Activated CD4-positive, alpha-beta T cell treated with anti-CD3 and anti-CD28 coated beads, Interleukin-2, amount 10 ng/mL, durations not matched to agents 24 days and 14 days (primary cell): ENCODE measurements at regions not wholly inside any gene's neighbourhood (a gene's known extent, or its start where the extent isn't known, plus 50 kb on each side); places are given as distances from the start of the nearest gene placed in this dataset.
"Not testable (repeated sequence)": the region's sequence is repeated elsewhere in the genome, so short reads cannot be mapped to it uniquely, and the experiment has no call there.

ENCODE experiments used
- DNase-seq: peaks from one replicate; pipeline ENCODE4 v3.0.0; 2022
- H3K27ac Mint-ChIP-seq: one replicate; pipeline ENCODE4 v1.8.0; 2022; ENCODE audit warnings: mild to moderate bottlenecking, mixed read lengths
- H3K27me3 Mint-ChIP-seq: one replicate; pipeline ENCODE4 v1.8.0; 2022; ENCODE audit warnings: mixed read lengths
- H3K36me3 Mint-ChIP-seq: one replicate; pipeline ENCODE4 v1.8.0; 2022; ENCODE audit warnings: low read depth, mild to moderate bottlenecking, mixed read lengths
- H3K4me1 Mint-ChIP-seq: one replicate; pipeline ENCODE4 v1.8.0; 2021; ENCODE audit warnings: mixed read lengths
- H3K4me3 Mint-ChIP-seq: one replicate; pipeline ENCODE4 v1.8.0; 2022; ENCODE audit warnings: mild to moderate bottlenecking, moderate library complexity, mixed read lengths
- H3K9me3 Mint-ChIP-seq: one replicate; pipeline ENCODE4 v1.8.0; 2021; ENCODE audit warnings: mixed read lengths
- intact Hi-C: fragments of 100-400 bp; cut with micrococcal nuclease; formaldehyde crosslinking; loops from one replicate; pipeline ENCODE4 v1.15.1; 2023

DNA sequence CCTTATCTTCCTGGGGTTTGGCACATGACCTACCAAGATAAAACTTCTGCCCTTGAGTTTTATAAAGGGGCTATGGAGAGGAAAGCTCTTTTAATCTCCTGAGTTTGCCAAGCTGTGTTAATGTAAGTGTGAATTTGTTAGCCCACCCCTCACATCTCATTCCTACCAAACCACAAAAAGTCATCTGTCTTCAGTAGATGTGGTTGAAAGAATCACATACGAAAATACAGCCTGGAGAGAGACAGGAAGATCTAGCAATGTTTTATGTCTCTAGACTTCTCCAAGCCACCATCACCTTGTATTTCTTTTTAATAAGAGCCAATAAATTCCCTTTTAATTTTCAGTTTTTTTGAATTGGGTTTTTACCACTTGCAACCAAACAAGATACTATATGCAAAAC lies 68.9 kb upstream of the ZNF280D start:
- H3K4me3 Mint-ChIP-seq = no peak overlapping the region
- DNase-seq = no peak
- peaks cover 2% of the 10 kb centered on the region for H3K27me3 Mint-ChIP-seq
- no peaks in the 10 kb centered on the region for H3K36me3 Mint-ChIP-seq
- intact Hi-C loops = no loop called here
- no peaks in the 10 kb centered on the region for H3K9me3 Mint-ChIP-seq
- H3K27ac Mint-ChIP-seq = no peak overlapping the region
- H3K4me1 Mint-ChIP-seq = peaks cover 6% of the 10 kb centered on the region

DNA sequence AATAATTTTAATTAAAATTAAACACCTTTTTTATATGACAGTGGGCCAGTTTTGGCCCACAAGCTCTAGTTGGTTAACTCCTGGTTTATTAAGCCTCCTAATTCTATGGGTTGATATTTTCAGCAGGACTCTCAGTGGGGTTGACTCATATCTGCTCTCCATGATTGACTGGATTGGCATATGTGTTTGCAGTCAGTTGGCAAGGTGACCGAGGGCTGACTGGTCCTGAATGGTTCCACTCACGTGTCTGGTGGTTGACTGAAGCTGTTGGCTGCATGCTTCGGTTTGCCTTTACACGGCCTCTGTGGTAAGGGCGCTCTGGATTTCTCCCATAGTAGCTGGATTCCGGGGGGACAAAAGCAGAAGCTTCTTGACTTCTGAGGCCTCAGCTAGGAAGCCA lies 65.3 kb upstream of the ZNF280D start:
- peak overlapping the region; percentile 50 for H3K27ac Mint-ChIP-seq
- H3K36me3 Mint-ChIP-seq = no peaks in the 10 kb centered on the region
- intact Hi-C loops = no loop called here
- no peak overlapping the region for H3K4me3 Mint-ChIP-seq
- DNase-seq = no peak
- H3K9me3 Mint-ChIP-seq = peaks cover 6% of the 10 kb centered on the region
- peaks cover 2% of the 10 kb centered on the region for H3K27me3 Mint-ChIP-seq
- no peaks in the 10 kb centered on the region for H3K4me1 Mint-ChIP-seq

DNA sequence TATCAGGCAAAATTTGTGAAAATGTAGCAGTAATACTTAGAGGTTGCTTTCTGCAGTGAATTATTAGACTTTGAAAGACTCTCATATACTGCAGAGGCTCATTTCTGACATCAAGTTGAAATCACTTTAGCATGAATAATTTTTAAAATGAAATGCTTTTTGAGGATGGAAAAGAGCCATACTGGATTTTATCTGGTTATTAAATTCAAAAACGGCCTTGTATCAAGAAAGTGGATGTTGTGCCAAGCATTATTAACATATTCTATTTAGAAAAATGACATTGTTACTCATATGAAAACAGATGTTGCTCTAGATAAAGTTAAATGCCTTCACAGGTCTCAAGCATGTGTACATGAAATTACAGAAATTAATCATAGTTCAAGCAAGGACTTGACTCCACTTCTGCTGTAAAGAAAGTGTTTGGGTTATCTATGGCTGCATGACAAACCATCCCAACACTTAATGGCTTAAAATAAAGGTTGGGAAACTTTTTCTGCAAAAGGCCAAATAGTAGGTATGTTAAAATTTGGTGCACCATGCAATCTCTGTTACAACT lies 64.5 kb upstream of the ZNF280D start:
- Mint-ChIP-seq H3K4me1 (no peaks in the 10 kb centered on the region), H3K9me3 (peaks cover 6% of the 10 kb centered on the region), H3K27ac (no peak overlapping the region), H3K4me3 (no peak overlapping the region), H3K27me3 (peaks cover 2% of the 10 kb centered on the region), H3K36me3 (no peaks in the 10 kb centered on the region)
- intact Hi-C loops = no loop called here
- DNase-seq = no peak

DNA sequence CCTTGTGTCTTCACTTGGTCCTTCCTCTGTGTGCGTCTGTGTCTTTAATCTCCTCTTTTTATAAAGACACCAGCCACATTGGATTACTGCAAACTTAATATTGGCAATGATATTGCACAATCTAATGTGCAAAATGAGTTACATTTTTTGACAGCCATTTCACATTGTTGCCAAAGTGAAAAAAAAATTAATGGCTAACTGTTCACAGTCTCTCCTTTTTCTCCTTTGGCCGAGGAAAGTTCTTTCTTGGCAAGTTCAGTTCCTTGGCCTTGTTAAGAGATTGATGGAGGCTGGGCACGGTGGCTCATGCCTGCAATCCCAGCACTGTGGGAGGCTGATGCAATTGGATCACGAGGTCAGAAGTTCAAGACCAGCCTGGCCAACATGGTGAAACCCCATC lies 62.2 kb upstream of the ZNF280D start:
- Mint-ChIP-seq H3K4me1 (no peaks in the 10 kb centered on the region), H3K27me3 (no peaks in the 10 kb centered on the region), H3K27ac (no peak overlapping the region), H3K9me3 (peaks cover 17% of the 10 kb centered on the region), H3K4me3 (no peak overlapping the region), H3K36me3 (no peaks in the 10 kb centered on the region)
- intact Hi-C loops = no loop called here
- DNase-seq = no peak

DNA sequence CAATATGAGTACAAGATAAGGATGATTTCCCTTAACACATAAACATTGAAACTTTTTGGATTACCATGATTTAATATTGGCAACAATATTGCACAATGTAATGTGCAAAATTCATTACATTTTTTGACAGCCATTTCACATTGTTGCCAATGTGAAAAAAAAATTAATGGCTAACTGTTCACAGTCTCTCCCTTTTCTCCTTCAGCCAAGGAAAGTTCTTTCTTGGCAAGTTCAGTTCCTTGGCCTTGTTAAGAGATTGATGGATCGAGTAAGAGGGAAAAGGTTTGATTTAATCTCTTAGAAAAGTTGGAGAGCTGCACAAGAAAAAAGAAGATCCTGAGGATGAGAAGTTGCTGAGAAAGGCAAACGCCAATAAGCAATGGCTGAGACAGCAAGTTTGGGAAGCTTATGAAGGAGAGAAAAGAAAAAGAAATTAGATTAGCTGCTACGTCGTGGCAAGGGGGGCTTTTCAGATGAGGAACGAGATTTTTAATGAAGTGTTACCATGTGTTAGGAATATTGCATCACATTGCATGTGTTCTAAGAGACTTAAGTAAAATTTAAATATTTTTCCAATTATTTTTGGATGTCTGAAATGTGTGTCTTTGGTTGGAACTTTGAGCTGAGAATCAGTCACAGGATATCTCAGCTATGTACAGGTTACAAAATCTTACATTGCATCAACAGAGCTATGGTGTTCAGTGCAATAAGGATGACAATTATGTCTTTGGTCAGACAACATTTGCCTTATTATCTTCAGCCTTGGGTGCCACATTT lies 61.4 kb upstream of the ZNF280D start:
- H3K36me3 Mint-ChIP-seq = peaks cover under 1% of the 10 kb centered on the region
- DNase-seq = no peak
- no peak overlapping the region for H3K27ac Mint-ChIP-seq
- no peaks in the 10 kb centered on the region for H3K27me3 Mint-ChIP-seq
- intact Hi-C loops = no loop called here
- H3K4me1 Mint-ChIP-seq = no peaks in the 10 kb centered on the region
- H3K4me3 Mint-ChIP-seq = no peak overlapping the region
- peaks cover 18% of the 10 kb centered on the region for H3K9me3 Mint-ChIP-seq

DNA sequence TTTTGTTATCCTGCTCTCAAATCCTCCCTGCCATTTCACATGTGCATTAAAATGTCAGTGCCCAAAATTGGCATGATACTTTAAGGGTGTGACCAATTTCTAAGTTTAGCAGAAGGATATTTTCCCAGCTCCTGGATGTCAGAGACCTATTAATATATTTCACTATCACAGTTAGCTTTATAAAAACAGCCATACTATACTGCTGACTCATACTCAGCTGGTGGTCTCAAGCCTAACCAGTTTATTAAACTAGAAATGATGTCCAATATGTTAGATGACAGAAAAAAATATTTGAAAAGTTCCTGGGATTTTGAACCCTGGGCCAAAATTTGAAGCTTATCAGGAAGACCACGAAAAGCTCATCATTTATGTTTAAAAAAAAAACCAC lies 60.9 kb upstream of the ZNF280D start:
- H3K4me1 Mint-ChIP-seq = no peaks in the 10 kb centered on the region
- no peak for DNase-seq
- H3K27me3 Mint-ChIP-seq = no peaks in the 10 kb centered on the region
- H3K4me3 Mint-ChIP-seq = no peak overlapping the region
- H3K9me3 Mint-ChIP-seq = peaks cover 21% of the 10 kb centered on the region
- intact Hi-C loops = no loop called here
- peaks cover 3% of the 10 kb centered on the region for H3K36me3 Mint-ChIP-seq
- no peak overlapping the region for H3K27ac Mint-ChIP-seq

DNA sequence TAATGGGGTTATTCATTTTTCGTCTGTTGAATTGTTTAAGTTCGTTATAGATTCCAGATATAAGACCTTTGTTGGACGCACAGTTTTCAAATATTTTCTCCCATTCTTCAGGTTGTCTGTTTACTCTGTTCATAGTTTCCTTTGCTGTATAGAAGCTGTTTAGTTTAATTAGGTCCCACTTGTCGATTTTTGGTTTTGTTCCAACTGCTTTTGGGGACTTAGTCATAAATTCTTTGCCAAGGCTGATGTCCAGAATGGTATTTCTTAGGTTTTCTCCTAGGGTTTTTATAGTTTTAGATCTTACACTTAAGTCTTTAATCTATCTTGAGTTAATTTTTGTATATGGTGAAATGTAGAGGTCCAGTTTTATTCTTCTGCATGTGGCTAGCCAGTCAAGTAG lies 58.9 kb upstream of the ZNF280D start:
- Mint-ChIP-seq H3K9me3 (peaks cover 21% of the 10 kb centered on the region), H3K27ac (no peak overlapping the region), H3K4me3 (no peak overlapping the region), H3K4me1 (peaks cover 2% of the 10 kb centered on the region), H3K27me3 (no peaks in the 10 kb centered on the region), H3K36me3 (peaks cover 10% of the 10 kb centered on the region)
- intact Hi-C loops = no loop called here
- DNase-seq = no peak

DNA sequence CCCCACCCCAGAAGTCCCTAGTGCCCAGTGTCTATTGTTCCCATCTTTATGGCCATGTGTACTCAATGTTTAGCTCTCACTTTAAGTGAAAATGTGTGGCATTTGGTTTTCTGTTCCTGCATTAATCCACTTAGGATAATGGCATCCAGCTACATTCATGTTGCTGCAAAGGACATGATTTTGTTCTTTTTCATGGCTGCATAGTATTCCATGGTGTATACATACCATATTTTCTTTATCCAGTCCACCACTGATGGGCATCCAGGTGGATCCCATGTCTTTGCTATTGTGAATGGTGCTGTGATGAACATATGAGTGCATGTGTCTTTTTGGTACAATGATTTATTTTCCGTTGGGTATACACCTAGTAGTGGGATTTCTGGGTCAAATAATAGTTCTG lies 58.2 kb upstream of the ZNF280D start:
- H3K9me3 Mint-ChIP-seq = peaks cover 21% of the 10 kb centered on the region
- H3K27ac Mint-ChIP-seq, H3K4me3 Mint-ChIP-seq, H3K27me3 Mint-ChIP-seq, DNase-seq, H3K36me3 Mint-ChIP-seq, H3K4me1 Mint-ChIP-seq, intact Hi-C loops: not testable (repeated sequence)

DNA sequence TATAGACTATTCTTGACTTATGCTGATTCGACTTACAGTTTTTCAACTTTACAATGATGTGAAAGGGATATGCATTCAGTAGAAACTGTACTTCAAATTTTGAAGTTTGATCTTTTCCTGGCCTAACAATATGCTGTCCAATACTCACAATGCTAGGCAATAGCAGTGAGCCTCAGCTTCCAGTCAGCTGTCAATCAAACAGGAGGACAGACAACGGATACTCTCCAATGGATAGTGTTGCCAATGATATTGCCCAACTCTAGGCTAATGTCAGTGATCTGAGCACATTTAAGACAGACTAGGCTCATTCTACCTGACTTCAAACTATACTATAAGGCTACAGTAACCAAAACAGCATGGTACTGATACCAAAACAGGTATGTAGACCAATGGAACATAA lies 55.0 kb upstream of the ZNF280D start:
- H3K9me3 Mint-ChIP-seq = peaks cover 20% of the 10 kb centered on the region
- intact Hi-C loops = loop anchor here (5.0 to 10.0 kb wide), 2 partner anchors 56 to 544 kb away; partner anchors contain the start of genes RFX7 and ZNF280D

DNA sequence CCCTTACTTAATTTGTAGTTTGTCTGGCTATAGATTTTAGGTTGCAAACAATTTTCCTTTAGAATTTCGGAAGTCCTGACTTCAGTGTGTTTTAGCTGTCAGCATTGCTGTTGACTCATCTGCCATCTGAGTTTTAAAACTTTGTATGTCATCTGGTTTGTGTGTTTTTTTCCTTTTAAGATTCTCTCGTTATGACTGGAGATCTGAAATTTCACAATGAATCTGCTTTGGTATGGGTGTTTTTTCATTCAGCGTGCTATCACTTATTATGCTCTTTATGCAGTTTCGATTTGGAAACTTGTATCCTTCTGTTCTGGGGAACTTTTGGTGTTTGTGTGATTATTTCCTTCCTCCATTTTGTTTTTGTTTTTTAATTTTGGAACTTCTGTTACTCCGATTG lies 53.7 kb upstream of the ZNF280D start:
- Mint-ChIP-seq H3K4me3 (peak overlapping the region; percentile 42), H3K36me3 (peaks cover 12% of the 10 kb centered on the region), H3K9me3 (peaks cover 13% of the 10 kb centered on the region), H3K4me1 (peaks cover 15% of the 10 kb centered on the region), H3K27me3 (no peaks in the 10 kb centered on the region), H3K27ac (peak overlapping the region; percentile 74)
- DNase-seq = no peak
- intact Hi-C loops = loop anchor here (1.0 to 10.0 kb wide), 5 partner anchors 18 to 542 kb away; partner anchors contain the start of genes RFX7, TCF12 and ZNF280D

More for the DNA sequence above, 55.0 kb upstream of the ZNF280D start:
- DNase-seq = no peak
- Mint-ChIP-seq H3K27me3 (no peaks in the 10 kb centered on the region), H3K4me1 (peaks cover 13% of the 10 kb centered on the region), H3K36me3 (peaks cover 10% of the 10 kb centered on the region), H3K4me3 (no peak overlapping the region), H3K27ac (no peak overlapping the region)

DNA sequence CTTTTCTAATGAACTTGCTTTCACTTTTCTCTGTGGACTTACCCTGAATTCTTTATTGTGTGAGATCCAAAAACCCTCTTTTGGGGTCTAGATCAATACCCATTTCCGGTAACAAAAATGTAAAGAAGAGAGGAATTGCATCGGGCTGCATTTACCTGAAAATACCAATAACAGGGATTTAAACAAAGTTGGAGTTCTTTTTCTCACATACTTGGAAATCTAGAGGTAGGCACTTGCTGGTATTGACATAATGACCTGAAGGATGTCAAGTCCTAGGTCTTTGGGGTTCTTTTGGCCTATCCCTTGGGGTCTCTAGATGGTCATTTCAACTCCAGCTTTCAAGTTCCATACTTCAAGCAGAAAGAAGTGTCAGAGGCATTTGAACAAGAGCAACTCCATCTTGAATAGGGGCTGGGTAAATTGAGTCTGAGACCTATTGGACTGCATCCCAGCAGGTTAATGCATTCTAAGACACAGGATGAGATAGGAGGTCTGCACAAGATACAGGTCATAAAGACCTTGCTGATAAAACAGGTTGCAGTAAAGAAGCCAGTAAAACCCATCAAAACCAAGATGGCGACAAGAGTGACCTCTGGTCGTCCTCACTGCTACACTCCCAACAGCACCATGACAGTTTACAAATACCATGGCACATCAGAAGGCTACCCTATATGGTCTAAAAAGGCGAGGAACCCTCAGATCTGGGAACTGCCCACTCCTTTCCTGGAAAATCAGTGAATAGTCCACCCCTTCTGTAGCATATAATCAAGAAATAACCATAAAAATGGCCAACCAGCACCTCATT lies 50.8 kb upstream of the ZNF280D start:
- DNase-seq = no peak
- no peak overlapping the region for H3K4me3 Mint-ChIP-seq
- no peak overlapping the region for H3K27ac Mint-ChIP-seq
- peaks cover 24% of the 10 kb centered on the region for H3K4me1 Mint-ChIP-seq
- intact Hi-C loops = loop anchor here (10.0 kb wide), 1 partner anchor 539 kb away; the partner anchor contains the start of gene RFX7
- no peaks in the 10 kb centered on the region for H3K27me3 Mint-ChIP-seq
- peaks cover 19% of the 10 kb centered on the region for H3K36me3 Mint-ChIP-seq
- H3K9me3 Mint-ChIP-seq = peaks cover 17% of the 10 kb centered on the region

DNA sequence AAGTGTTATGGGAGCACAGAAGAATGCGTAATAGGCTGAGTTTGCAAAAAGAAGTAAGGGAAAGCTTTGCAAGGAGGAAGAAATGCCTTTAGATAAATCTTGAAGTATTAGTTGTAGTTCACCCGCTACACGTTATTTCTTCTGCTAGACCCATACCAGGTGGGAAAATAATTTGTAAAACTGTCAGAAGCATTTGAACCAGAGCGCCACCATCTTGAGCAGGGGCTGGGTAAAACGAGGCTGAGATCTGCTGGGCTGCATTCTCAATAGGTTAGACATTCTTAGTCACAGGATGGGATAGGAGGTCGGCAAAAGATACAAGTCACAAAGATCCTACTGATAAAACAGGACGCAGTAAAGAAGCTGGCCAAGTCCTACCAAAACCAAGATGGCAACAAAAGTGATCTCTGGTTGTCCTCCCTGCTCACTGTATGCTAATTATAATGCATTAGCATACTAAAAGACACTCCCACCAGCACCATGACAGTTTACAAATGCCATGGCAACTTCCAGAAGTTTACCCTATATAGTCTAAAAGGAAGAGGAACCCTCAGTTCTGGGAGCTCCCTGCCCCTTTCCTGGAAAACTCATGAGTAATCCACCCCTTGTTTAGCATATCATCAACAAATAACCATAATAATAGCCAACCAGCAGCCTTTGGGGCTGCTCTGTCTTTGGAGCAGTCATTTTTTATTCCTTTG lies 50.0 kb upstream of the ZNF280D start:
- Mint-ChIP-seq H3K9me3 (peaks cover 18% of the 10 kb centered on the region), H3K4me3 (no peak overlapping the region), H3K36me3 (peaks cover 14% of the 10 kb centered on the region), H3K27me3 (no peaks in the 10 kb centered on the region), H3K27ac (no peak overlapping the region), H3K4me1 (peaks cover 24% of the 10 kb centered on the region)
- no peak for DNase-seq
- intact Hi-C loops = loop anchor here (10.0 kb wide), 1 partner anchor 539 kb away; the partner anchor contains the start of gene RFX7
